MCF 10A (cell line): ENCODE measurements at regions not wholly inside any gene's neighbourhood (a gene's known extent, or its start where the extent isn't known, plus 50 kb on each side); places are given as distances from the start of the nearest gene placed in this dataset.

Experiments
- BruUV-seq: library from RNA; stranded (reverse); fragments of 400-500 nt; replicated peaks from 2 replicates; lab custom pipeline; 2021; lab: Mats Ljungman, UMichigan
- CTCF ChIA-PET: fragments of 300-600 bp; sonication (Branson Sonifier 250); formaldehyde crosslinking; extraction: SDS; loops from one replicate; lab custom pipeline; 2021; ENCODE audit warnings: antibody characterized with exemption, inconsistent platforms; lab: Yijun Ruan, JAX
- POLR2A ChIA-PET: fragments of 300-600, 350-650 bp; sonication (Branson Sonifier 250); formaldehyde crosslinking; extraction: SDS; loops from one replicate; lab custom pipeline; 2020; ENCODE audit warnings: antibody characterized with exemption, inconsistent platforms; lab: Yijun Ruan, JAX
- DNase-seq: peaks from one replicate; pipeline ENCODE4 v3.0.0-alpha.2; 2018; ENCODE audit not compliant: unreplicated experiment
- H3K27ac Mint-ChIP-seq: one replicate; pipeline ENCODE4 v1.8.0; 2022; ENCODE audit warnings: mild to moderate bottlenecking, low read depth, mixed read lengths; ENCODE audit not compliant: unreplicated experiment
- H3K27me3 Mint-ChIP-seq: one replicate; pipeline ENCODE4 v1.8.0; 2022; ENCODE audit warnings: mixed read lengths; ENCODE audit not compliant: insufficient read depth, unreplicated experiment
- H3K36me3 Mint-ChIP-seq: one replicate; pipeline ENCODE4 v1.8.0; 2022; ENCODE audit warnings: mild to moderate bottlenecking, moderate library complexity, mixed read lengths; ENCODE audit not compliant: insufficient read depth, unreplicated experiment
- H3K4me1 Mint-ChIP-seq: one replicate; pipeline ENCODE4 v1.8.0; 2022; ENCODE audit warnings: mixed read lengths; ENCODE audit not compliant: insufficient read depth, unreplicated experiment
- H3K4me3 Mint-ChIP-seq: one replicate; pipeline ENCODE4 v1.8.0; 2022; ENCODE audit warnings: mild to moderate bottlenecking, moderate library complexity, mixed read lengths; ENCODE audit not compliant: unreplicated experiment
- H3K9me3 Mint-ChIP-seq: one replicate; pipeline ENCODE4 v1.8.0; 2022; ENCODE audit warnings: mixed read lengths; ENCODE audit not compliant: unreplicated experiment
- CTCF ChIP-seq: fragments of 200-600 bp; IDR thresholded peaks from one replicate; pipeline ENCODE4 v1.8.0; 2022; ENCODE audit warnings: antibody characterized with exemption, mild to moderate bottlenecking; ENCODE audit not compliant: unreplicated experiment
- intact Hi-C: fragments of 100-400 bp; cut with micrococcal nuclease; formaldehyde crosslinking; loops from 2 replicates; pipeline ENCODE4 v1.14.1; 2022

DNA sequence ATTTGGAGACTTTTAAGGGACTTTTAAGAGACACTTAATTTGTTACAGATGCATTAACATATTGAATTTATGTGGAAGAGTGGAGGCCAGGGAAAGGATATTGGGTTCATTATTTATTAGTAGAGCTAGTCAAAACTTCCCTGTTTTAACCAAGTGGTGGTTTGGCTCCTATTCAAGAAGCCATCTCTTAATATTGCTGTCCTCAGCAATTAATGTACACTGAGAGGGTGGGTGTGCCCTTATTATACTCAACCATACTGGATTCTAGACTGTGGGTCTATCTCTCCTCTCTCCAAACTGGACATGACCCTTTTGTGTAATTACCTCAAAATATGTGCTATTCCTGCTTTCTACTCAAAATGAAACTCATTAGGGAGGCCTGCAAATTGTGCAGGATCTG is 398.7 kb upstream of the DDHD1 start:
- H3K9me3 Mint-ChIP-seq: no peaks in the 10 kb centered on the region
- H3K27me3 Mint-ChIP-seq: no peaks in the 10 kb centered on the region
- H3K4me3 Mint-ChIP-seq: no peak overlapping the region
- no peak for DNase-seq
- no peaks in the 10 kb centered on the region for H3K36me3 Mint-ChIP-seq
- H3K27ac Mint-ChIP-seq: no peak overlapping the region
- ChIA-PET POLR2A (no interaction called here), CTCF (interaction anchor here (2.2 kb wide), 1 partner anchor 13 kb away, joined by 12 read pairs; no protein-coding TSS in a partner anchor)
- TF ChIP-seq CTCF: no peak
- BruUV-seq: no TSS peak
- intact Hi-C loops: no loop called here
- H3K4me1 Mint-ChIP-seq: no peaks in the 10 kb centered on the region

GRCh38 chr14:53550776-53551175 is 397.7 kb upstream of the DDHD1 start:
- no TSS peak for BruUV-seq
- no peaks in the 10 kb centered on the region for H3K36me3 Mint-ChIP-seq

GRCh38 chr14:53549956-53550355 is 396.8 kb upstream of the DDHD1 start:
- POLR2A ChIA-PET: interaction anchor here (0.6 kb wide), 1 partner anchor 581 kb away, joined by 3 read pairs; no protein-coding TSS in a partner anchor
- no TSS peak for BruUV-seq
- intact Hi-C loops: no loop called here
- Mint-ChIP-seq H3K9me3 (no peaks in the 10 kb centered on the region), H3K4me3 (no peak overlapping the region), H3K27me3 (no peaks in the 10 kb centered on the region), H3K36me3 (no peaks in the 10 kb centered on the region), H3K27ac (no peak overlapping the region), H3K4me1 (no peaks in the 10 kb centered on the region)
- CTCF ChIA-PET: interaction anchor here (1.0 to 2.2 kb wide), 2 partner anchors 11 to 625 kb away, joined by 4 to 12 read pairs; no protein-coding TSS in a partner anchor
- DNase-seq: no peak
- no peak for TF ChIP-seq CTCF

More at GRCh38 chr14:53550776-53551175, 397.7 kb upstream of the DDHD1 start:
- no peak overlapping the region for H3K27ac Mint-ChIP-seq
- H3K9me3 Mint-ChIP-seq: no peaks in the 10 kb centered on the region
- DNase-seq: no peak
- no peaks in the 10 kb centered on the region for H3K27me3 Mint-ChIP-seq
- no peak for TF ChIP-seq CTCF
- H3K4me3 Mint-ChIP-seq: no peak overlapping the region
- ChIA-PET CTCF (interaction anchor here (1.0 to 2.2 kb wide), 2 partner anchors 12 to 624 kb away, joined by 4 to 12 read pairs; no protein-coding TSS in a partner anchor), POLR2A (no interaction called here)
- intact Hi-C loops: no loop called here
- H3K4me1 Mint-ChIP-seq: no peaks in the 10 kb centered on the region

- H3K27me3 Mint-ChIP-seq: no peaks in the 10 kb centered on the region
- DNase-seq: no peak
- no peak for TF ChIP-seq CTCF
- POLR2A ChIA-PET: no interaction called here
- H3K4me1 Mint-ChIP-seq: peaks cover 5% of the 10 kb centered on the region
- no peak overlapping the region for H3K4me3 Mint-ChIP-seq
- intact Hi-C loops: no loop called here
- CTCF ChIA-PET: interaction anchor here (0.6 to 2.0 kb wide), 4 partner anchors 72 to 800 kb away, joined by 3 to 5 read pairs (median 4); no protein-coding TSS in a partner anchor
- no peaks in the 10 kb centered on the region for H3K9me3 Mint-ChIP-seq
- H3K27ac Mint-ChIP-seq: no peak overlapping the region
- H3K36me3 Mint-ChIP-seq: no peaks in the 10 kb centered on the region
- no TSS peak for BruUV-seq
These were observed 394.5 kb upstream of the DDHD1 start for GRCh38 chr14:53547593-53547992.
